Upper lobe of left lung (tissue), 6 donors: ENCODE measurements at regions not wholly inside any gene's neighbourhood (a gene's known extent, or its start where the extent isn't known, plus 50 kb on each side); places are given as distances from the start of the nearest gene placed in this dataset.
"Not testable (repeated sequence)": the region's sequence is repeated elsewhere in the genome, so short reads cannot be mapped to it uniquely, and the experiment has no call there.

Experiments used
- ATAC-seq, 2 donors: fragments of 200-7000 bp; cut with Tn5 transposase; one replicate each; pipeline ENCODE4 v1.9.1; 2022; ENCODE audit warnings: mild to moderate bottlenecking in 2 of 2, moderate library complexity in 2 of 2; ENCODE audit not compliant: low FRiP score in 2 of 2
- DNase-seq, 2 donors: peaks; one replicate each; pipeline ENCODE4 v3.0.0-alpha.2; 2019 to 2020
- H3K27ac ChIP-seq, 4 donors: fragments of 200-600 bp; sonication (generic); one replicate each; pipeline ENCODE4 v1.5.1; 2016 to 2019
- H3K27me3 ChIP-seq, 4 donors: fragments of 200-600 bp; sonication (generic); one replicate each; pipeline ENCODE4 v1.5.1; 2017 to 2019
- H3K36me3 ChIP-seq, 4 donors: fragments of 200-600 bp; sonication (generic); one replicate each; pipeline ENCODE4 v1.5.1; 2016 to 2019
- H3K4me1 ChIP-seq, 4 donors: fragments of 200-600 bp; sonication (generic); one replicate each; pipeline ENCODE4 v1.5.1; 2018 to 2019
- H3K4me3 ChIP-seq, 4 donors: fragments of 200-600 bp; sonication (generic); one replicate each; pipeline ENCODE4 v1.5.1; 2017 to 2019; ENCODE audit warnings: mild to moderate bottlenecking in 2 of 4, moderate library complexity in 1 of 4
- H3K9me3 ChIP-seq, 4 donors: fragments of 200-600 bp; sonication (generic); one replicate each; pipeline ENCODE4 v1.5.1; 2018 to 2019
- EP300 ChIP-seq, 4 donors: sonication (generic); formaldehyde crosslinking; IDR thresholded peaks; one replicate each; pipeline ENCODE4 v1.5.1; 2017; ENCODE audit warnings: antibody characterized with exemption in 4 of 4, control low read depth in 2 of 4
- POLR2A ChIP-seq, 4 donors: fragments of 450-650 bp; IDR thresholded peaks; one replicate each; pipeline ENCODE4 v1.5.1; 2016 to 2017; ENCODE audit warnings: antibody characterized with exemption in 4 of 4, mild to moderate bottlenecking in 2 of 4
- POLR2AphosphoS5 ChIP-seq, 2 donors: sonication (generic); formaldehyde crosslinking; IDR thresholded peaks; one replicate each; pipeline ENCODE4 v1.5.1; 2017; ENCODE audit warnings: antibody characterized with exemption in 2 of 2
- WGBS, 2 donors: methylation state at CpG; one replicate each; pipeline ENCODE4 v1.1.5; 2017 to 2018; 5-methylcytosine and 5-hydroxymethylcytosine counted together
- TF ChIP-seq, protein P1 (sequence below), 6 experiments: fragments of 450-650 bp in 4 of 6; fragments of 200-600 bp in 2 of 6; sonication (generic) in 2 of 6; IDR thresholded peaks; one replicate each; pipeline ENCODE4 v1.5.1; 2016 to 2019; ENCODE audit warnings: antibody characterized with exemption in 6 of 6
- donor health status: DM: no; HTN: no; CAD: no; lungs with moderate emphysema.
- donor health status: DM: no; HTN: yes; CAD: no; lungs with severe emphysema.

DNA sequence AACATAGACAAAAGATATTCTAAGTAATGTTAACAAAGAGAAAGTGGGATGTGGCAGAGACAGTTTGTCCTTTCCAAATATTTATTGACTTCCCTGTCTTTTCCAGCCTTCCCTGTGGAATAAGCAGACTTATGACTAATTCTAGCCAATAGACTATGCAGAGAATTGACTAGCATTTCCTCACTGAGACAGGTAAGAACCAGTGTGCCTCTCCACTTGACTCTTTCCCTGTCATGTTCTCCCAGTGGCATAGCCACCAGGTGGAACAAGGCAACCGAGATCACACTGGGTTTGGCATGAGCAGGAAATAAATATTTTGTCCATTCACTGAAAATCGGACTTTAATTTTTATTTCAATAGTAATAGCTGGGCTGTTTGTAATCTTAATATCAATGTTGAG lies 168.1 kb upstream of the CTAGE1 start:
- WGBS, 2 donors: 79 to 84% methylated on average over 2 of the region's 2 CpGs
- Histone ChIP-seq H3K4me1 (peaks cover 0 to 10% (median 1%) of the 10 kb centered on the region in 4 donors), H3K27ac (no peak overlapping the region), H3K36me3 (no peaks in the 10 kb centered on the region), H3K27me3 (no peaks in the 10 kb centered on the region), H3K9me3 (no peaks in the 10 kb centered on the region), H3K4me3 (no peak overlapping the region)
- TF ChIP-seq EP300 (IDR thresholded peaks at IDR 0.05): no peak
- TF ChIP-seq, protein P1, sequence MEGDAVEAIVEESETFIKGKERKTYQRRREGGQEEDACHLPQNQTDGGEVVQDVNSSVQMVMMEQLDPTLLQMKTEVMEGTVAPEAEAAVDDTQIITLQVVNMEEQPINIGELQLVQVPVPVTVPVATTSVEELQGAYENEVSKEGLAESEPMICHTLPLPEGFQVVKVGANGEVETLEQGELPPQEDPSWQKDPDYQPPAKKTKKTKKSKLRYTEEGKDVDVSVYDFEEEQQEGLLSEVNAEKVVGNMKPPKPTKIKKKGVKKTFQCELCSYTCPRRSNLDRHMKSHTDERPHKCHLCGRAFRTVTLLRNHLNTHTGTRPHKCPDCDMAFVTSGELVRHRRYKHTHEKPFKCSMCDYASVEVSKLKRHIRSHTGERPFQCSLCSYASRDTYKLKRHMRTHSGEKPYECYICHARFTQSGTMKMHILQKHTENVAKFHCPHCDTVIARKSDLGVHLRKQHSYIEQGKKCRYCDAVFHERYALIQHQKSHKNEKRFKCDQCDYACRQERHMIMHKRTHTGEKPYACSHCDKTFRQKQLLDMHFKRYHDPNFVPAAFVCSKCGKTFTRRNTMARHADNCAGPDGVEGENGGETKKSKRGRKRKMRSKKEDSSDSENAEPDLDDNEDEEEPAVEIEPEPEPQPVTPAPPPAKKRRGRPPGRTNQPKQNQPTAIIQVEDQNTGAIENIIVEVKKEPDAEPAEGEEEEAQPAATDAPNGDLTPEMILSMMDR (IDR thresholded peaks at IDR 0.05): no peak
- TF ChIP-seq POLR2AphosphoS5 (IDR thresholded peaks at IDR 0.05): no peak
- no peak for TF ChIP-seq POLR2A (IDR thresholded peaks at IDR 0.05)
- DNase-seq (no peak), ATAC-seq (no peak)

DNA sequence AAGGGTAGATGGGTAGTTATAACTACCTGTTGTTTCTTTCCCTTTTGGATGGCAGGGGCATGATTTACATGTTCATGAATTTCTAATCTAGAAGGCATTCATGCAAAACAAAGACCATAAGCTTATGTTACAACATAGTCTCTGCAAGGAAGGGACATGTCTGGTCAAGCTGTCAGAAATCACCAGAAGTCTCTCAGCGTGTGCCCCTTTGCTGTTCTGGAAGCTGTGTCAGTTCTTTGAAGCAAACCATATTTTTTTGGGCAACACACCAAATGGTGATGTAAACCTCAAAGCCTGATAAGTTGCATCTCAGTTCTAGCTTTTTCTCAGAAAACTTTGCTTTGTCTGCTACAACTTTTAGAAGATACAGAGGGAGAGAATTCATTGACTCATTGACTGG lies 173.5 kb upstream of the CTAGE1 start:
- Histone ChIP-seq H3K27ac (no peak overlapping the region), H3K27me3 (no peaks in the 10 kb centered on the region), H3K36me3 (no peaks in the 10 kb centered on the region), H3K4me3 (no peak overlapping the region), H3K4me1 (no peaks in the 10 kb centered on the region), H3K9me3 (no peaks in the 10 kb centered on the region)
- DNase-seq: no peak
- 59 to 75% methylated on average over 1 of the region's 1 CpG for WGBS, 2 donors
- ATAC-seq: no peak
- TF ChIP-seq, protein P1 (IDR thresholded peaks at IDR 0.05): no peak
- TF ChIP-seq POLR2A (IDR thresholded peaks at IDR 0.05) (no peak), EP300 (IDR thresholded peaks at IDR 0.05) (no peak), POLR2AphosphoS5 (IDR thresholded peaks at IDR 0.05) (no peak)

DNA sequence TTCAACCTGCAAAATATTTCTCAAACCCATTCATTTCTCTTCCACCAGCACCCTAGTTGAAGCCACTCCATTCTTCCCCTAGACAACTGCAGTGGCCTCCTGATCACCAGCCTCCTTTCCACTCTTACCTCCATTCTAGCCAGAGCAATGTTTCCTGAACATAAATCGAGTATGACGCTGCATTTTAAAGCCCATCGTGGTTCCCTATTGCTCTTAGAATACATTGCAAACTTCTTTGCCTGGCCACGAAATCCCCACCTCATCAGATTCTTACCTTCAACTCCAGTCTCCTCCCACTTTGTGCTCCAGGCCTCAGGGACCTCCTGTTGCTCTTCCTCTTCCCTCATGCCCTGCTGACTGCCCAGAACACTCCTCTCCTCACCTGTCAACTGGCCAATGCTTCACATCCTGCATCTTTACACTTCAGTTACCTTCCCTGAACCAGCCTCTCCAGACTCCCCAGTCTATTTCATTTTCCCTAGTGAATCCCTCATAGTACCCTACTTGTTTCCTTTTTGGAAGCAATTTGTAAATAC lies 176.5 kb upstream of the CTAGE1 start:
- Histone ChIP-seq H3K4me1 (no peaks in the 10 kb centered on the region), H3K27ac (no peak overlapping the region), H3K36me3 (no peaks in the 10 kb centered on the region), H3K27me3 (no peaks in the 10 kb centered on the region), H3K4me3 (no peak overlapping the region), H3K9me3 (no peaks in the 10 kb centered on the region)
- 75 to 76% methylated on average over 4 of the region's 4 CpGs for WGBS, 2 donors
- DNase-seq (no peak), ATAC-seq (no peak)
- TF ChIP-seq POLR2AphosphoS5 (IDR thresholded peaks at IDR 0.05) (no peak), POLR2A (IDR thresholded peaks at IDR 0.05) (no peak), EP300 (IDR thresholded peaks at IDR 0.05) (no peak)
- TF ChIP-seq, protein P1 (IDR thresholded peaks at IDR 0.05): no peak

DNA sequence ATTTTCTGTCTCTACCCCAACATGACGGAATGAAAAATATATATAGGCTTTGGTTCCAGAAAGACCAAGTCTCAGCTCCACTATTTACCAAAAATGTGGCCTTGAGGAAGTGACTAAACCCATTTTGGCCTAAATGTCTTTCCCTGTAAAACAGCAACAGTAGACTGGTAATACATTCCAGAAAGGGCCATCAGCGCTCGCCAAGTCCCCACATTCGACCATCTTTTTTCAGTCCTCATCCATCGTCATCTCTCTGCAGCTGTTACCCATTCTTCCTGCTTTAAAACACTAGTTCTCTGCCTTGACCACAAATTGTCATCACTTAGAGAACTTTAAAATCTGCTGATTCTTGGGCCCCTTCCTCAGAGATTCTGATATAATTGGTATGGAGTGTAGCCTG lies 183.8 kb upstream of the CTAGE1 start:
- DNase-seq (no peak), ATAC-seq (no peak)
- Histone ChIP-seq H3K27me3 (no peaks in the 10 kb centered on the region), H3K4me1 (peaks cover 13 to 19% (median 15%) of the 10 kb centered on the region in 4 donors), H3K4me3 (no peak overlapping the region), H3K9me3 (no peaks in the 10 kb centered on the region), H3K36me3 (no peaks in the 10 kb centered on the region), H3K27ac (no peak overlapping the region)
- 93 to 95% methylated on average over 5 of the region's 5 CpGs for WGBS, 2 donors
- TF ChIP-seq POLR2A (IDR thresholded peaks at IDR 0.05) (no peak), EP300 (IDR thresholded peaks at IDR 0.05) (no peak), POLR2AphosphoS5 (IDR thresholded peaks at IDR 0.05) (no peak)
- TF ChIP-seq, protein P1 (IDR thresholded peaks at IDR 0.05): no peak

DNA sequence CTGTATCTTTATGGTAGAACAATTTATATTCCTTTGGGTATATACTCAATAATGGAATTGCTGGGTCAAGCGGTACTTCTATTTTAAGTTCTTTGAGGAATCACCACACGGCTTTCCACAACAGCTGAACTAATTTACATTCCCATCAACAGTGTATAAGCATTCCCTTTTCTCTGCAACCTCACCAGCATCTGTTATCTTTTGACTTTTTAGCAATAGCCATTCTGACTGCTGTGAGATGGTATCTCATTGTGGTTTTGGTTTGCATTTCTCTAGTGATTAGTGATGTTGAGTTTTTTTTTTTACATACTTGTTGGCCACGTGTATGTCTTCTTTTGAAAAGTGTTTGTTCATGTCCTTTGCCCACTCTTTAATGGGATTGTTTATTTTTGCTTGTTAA lies 184.7 kb upstream of the CTAGE1 start:
- not testable (repeated sequence) for H3K36me3 ChIP-seq, ATAC-seq, DNase-seq, H3K27ac ChIP-seq, H3K27me3 ChIP-seq, H3K4me3 ChIP-seq, H3K9me3 ChIP-seq
- WGBS, 2 donors: 61 to 65% methylated on average over 3 of the region's 3 CpGs
- peaks cover 13 to 29% (median 21%) of the 10 kb centered on the region in 4 donors for H3K4me1 ChIP-seq
